ENCODE measurements at regions not wholly inside any gene's neighbourhood (a gene's known extent, or its start where the extent isn't known, plus 50 kb on each side); places are given as distances from the start of the nearest gene placed in this dataset.
"Not testable (repeated sequence)": the region's sequence is repeated elsewhere in the genome, so short reads cannot be mapped to it uniquely, and the experiment has no call there.

GRCh38 chr16:65819136-65819898, 547.2 kb upstream of the CDH5 start:
- no peak for TF ChIP-seq CTCF (IDR thresholded peaks at IDR 0.05; ENCODE audit: borderline replicate concordance, insufficient read depth, low read depth, low read length)

DNA sequence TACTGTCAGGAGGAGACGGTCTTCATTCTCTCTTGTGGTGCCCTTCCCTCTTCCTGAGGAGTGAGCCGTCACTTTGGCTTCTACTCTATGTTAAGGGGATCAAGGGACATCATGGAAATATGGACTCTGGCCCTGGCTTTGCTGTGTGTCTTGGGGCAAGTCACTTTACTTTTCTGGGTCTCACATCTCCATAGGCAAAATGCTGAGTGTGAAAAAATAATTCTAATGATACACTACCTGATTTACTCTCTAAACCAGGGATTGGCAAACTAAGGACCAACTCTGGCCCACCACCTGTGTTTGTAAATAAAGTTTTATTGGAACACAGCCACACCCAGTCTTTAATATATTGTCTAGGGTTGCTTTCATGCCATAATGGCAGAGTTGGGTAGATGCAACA, 548.7 kb upstream of the CDH5 start:
- H3K4me3 ChIP-seq (ENCODE audit: low read depth, low read length) = no peak overlapping the region
- no peak for TF ChIP-seq CTCF (IDR thresholded peaks at IDR 0.05; ENCODE audit: borderline replicate concordance, insufficient read depth, low read depth, low read length)

More at GRCh38 chr16:65819136-65819898, 547.2 kb upstream of the CDH5 start:
- H3K4me3 ChIP-seq (ENCODE audit: low read depth, low read length) = no peak overlapping the region

DNA sequence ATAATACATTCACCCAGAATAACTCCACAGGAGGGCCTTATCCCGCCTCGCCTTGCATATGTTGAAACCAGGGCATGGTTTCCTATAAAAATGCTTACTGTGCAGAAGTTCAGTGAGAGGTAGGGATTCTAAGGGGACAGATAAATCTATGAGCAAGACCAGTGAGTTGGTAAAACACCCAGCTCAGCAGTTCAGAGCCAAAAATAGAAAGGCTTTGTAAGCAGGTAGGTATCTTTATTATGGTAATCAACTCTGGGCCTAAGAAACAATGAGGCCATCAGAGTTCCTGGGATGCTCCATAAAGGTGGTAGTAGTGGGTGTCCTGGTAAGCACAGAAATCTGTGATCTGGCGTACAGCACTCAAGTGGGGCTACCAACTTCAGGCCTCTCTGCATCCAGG, 549.4 kb upstream of the CDH5 start:
- no peak overlapping the region for H3K4me3 ChIP-seq (ENCODE audit: low read depth, low read length)
- TF ChIP-seq CTCF (IDR thresholded peaks at IDR 0.05; ENCODE audit: borderline replicate concordance, insufficient read depth, low read depth, low read length) = no peak

- no peak overlapping the region for H3K4me3 ChIP-seq (ENCODE audit: low read depth, low read length)
Observed at GRCh38 chr16:65816556-65816955, 549.9 kb upstream of the CDH5 start.

DNA sequence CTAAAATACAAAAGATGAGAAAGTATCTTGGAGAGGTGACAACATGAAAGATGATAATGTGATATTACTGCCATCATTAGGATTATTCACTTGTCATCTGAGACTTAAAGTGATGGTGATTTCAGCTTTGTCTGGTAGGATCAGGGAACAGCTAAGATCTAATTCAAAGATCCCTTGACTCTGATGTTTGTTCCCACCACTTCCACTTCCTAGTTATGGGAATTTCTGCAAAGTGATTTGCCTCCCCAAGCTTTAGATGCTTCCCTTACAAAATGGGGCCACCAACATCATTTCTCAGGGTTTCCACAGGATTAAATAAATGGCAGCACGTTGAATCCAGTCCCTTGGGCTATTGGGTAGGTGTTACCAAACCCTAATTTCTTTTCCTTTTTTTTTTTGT, 550.8 kb upstream of the CDH5 start:
- H3K4me3 ChIP-seq (ENCODE audit: low read depth, low read length) = no peak overlapping the region
- TF ChIP-seq CTCF (IDR thresholded peaks at IDR 0.05; ENCODE audit: borderline replicate concordance, insufficient read depth, low read depth, low read length) = no peak

More at GRCh38 chr16:65816556-65816955, 549.9 kb upstream of the CDH5 start:
- no peak for TF ChIP-seq CTCF (IDR thresholded peaks at IDR 0.05; ENCODE audit: borderline replicate concordance, insufficient read depth, low read depth, low read length)

- H3K4me3 ChIP-seq (ENCODE audit: low read depth, low read length) = not testable (repeated sequence)
Observed at GRCh38 chr16:65813879-65814278, 552.6 kb upstream of the CDH5 start.

GRCh38 chr16:65809627-65810026, 556.9 kb upstream of the CDH5 start:
- no peak for TF ChIP-seq CTCF (IDR thresholded peaks at IDR 0.05; ENCODE audit: borderline replicate concordance, insufficient read depth, low read depth, low read length)
- no peak overlapping the region for H3K4me3 ChIP-seq (ENCODE audit: low read depth, low read length)

Data from GM12875 (cell line).